ENCODE measurements at regions not wholly inside any gene's neighbourhood (a gene's known extent, or its start where the extent isn't known, plus 50 kb on each side); places are given as distances from the start of the nearest gene placed in this dataset. TPM values are rescaled to one million over a fixed set of nuclear protein-coding genes. Genes with fewer than 3 reads are reported as not detected.
"Not testable (repeated sequence)": the region's sequence is repeated elsewhere in the genome, so short reads cannot be mapped to it uniquely, and the experiment has no call there.

- POLR2A ChIA-PET; CTCF ChIA-PET; H3K9me3 ChIP-seq (ENCODE audit: control insufficient read depth, insufficient read depth, low read length); H3K27me3 ChIP-seq (ENCODE audit: control insufficient read depth, insufficient read depth, low read length); DNase-seq (ENCODE audit: low read depth, low spot score); H3K4me3 ChIP-seq (ENCODE audit: low read depth, low read length); H3K27ac ChIP-seq (ENCODE audit: low read depth, low read length): not testable (repeated sequence)
These were observed 376.5 kb upstream of the ZNG1F start for GRCh38 chr9:41565572-41565971.

Small RNA genes in the stretch of these regions (small RNA-seq; reads per million reads assigned to genes)
- gene AL591926.1 (ENCODE audit: insufficient read length, low read depth) (not detected), gene AL591926.4 (ENCODE audit: insufficient read length, low read depth) (not detected), gene AL591926.5 (ENCODE audit: insufficient read length, low read depth) (not detected), gene AL591926.6 (ENCODE audit: insufficient read length, low read depth) (not detected), gene AL591926.8 (ENCODE audit: insufficient read length, low read depth) (not detected), gene AL591926.9 (ENCODE audit: insufficient read length, low read depth) (not detected), gene RF00019 (ENCODE audit: insufficient read length, low read depth) (not detected), gene RF00156 (ENCODE audit: insufficient read length, low read depth) (not detected), gene RN7SL565P (ENCODE audit: insufficient read length, low read depth) (not detected)
